HCT116 (cell line): ENCODE measurements at regions not wholly inside any gene's neighbourhood (a gene's known extent, or its start where the extent isn't known, plus 50 kb on each side); places are given as distances from the start of the nearest gene placed in this dataset.
"Not testable (repeated sequence)": the region's sequence is repeated elsewhere in the genome, so short reads cannot be mapped to it uniquely, and the experiment has no call there.

Source experiments
- ATAC-seq: fragments of 200-7000 bp; cut with Tn5 transposase; 2 replicates; pipeline ENCODE4 v1.9.1; 2020; ENCODE audit warnings: mild to moderate bottlenecking, moderate library complexity
- BruUV-seq: library from RNA; stranded (reverse); fragments of 400-500 nt; replicated peaks from 2 replicates; lab custom pipeline; 2021; lab: Mats Ljungman, UMichigan
- CTCF ChIA-PET: fragments of 300-600 bp; sonication (Branson Sonifier 250); formaldehyde crosslinking; loops from one replicate; lab custom pipeline; 2021; ENCODE audit warnings: antibody characterized with exemption; lab: Charles Lee
- POLR2A ChIA-PET: fragments of 300-600, 350-600 bp; sonication (Branson Sonifier 250); formaldehyde crosslinking; loops from one replicate; lab custom pipeline; 2021; ENCODE audit warnings: antibody characterized with exemption; lab: Charles Lee
- RAD21 ChIA-PET, 2 experiments: fragments of 300-600 bp; sonication (Branson Sonifier 250); formaldehyde crosslinking; loops; one replicate each; lab custom pipeline; 2023; ENCODE audit warnings: low total read pairs in 2 of 2; ENCODE audit not compliant: uncharacterized antibody in 2 of 2, unreplicated experiment in 2 of 2, low non-redundant PET in 1 of 2; lab: Charles Lee
- DNase-seq: peaks from one replicate; pipeline ENCODE4 v3.0.0-alpha.2; 2010; ENCODE audit warnings: low read depth, low spot score
- H2AFZ ChIP-seq: fragments of 200-600 bp; shearing (Covaris generic), sonication (generic); 2 replicates; pipeline ENCODE4 v1.6.1; 2017; ENCODE audit warnings: low read depth, mixed run types, mixed read lengths, antibody characterized with exemption, low read length; ENCODE audit not compliant: poor library complexity, severe bottlenecking
- H3K27ac ChIP-seq: 2 replicates; pipeline ENCODE4 v1.5.1; 2012; ENCODE audit warnings: low read depth, low read length
- H3K27me3 ChIP-seq: fragments of 200-600 bp; sonication (generic); 2 replicates; pipeline ENCODE4 v1.6.1; 2016; ENCODE audit warnings: mixed run types, low read length, mixed read lengths; ENCODE audit not compliant: insufficient read depth
- H3K36me3 ChIP-seq, 2 experiments: fragments of 200-500 bp in 1 of 2; fragments of 200-600 bp in 1 of 2; sonication (Bioruptor generic) in 1 of 2; sonication (generic) in 1 of 2; 2 replicates each; pipeline versions ENCODE4 v1.5.1 to v1.6.1; 2014 to 2016; ENCODE audit warnings: low read length in 2 of 2, inconsistent platforms in 1 of 2, mixed read lengths in 1 of 2, mixed run types in 1 of 2; ENCODE audit not compliant: insufficient read depth in 2 of 2, control insufficient read depth in 1 of 2
- H3K4me1 ChIP-seq, 2 experiments: fragments of 200-600 bp in 1 of 2; sonication (generic) in 1 of 2; 2 replicates each; pipeline versions ENCODE4 v1.5.1 to v1.6.1; 2012 to 2017; ENCODE audit warnings: low read length in 2 of 2, inconsistent platforms in 1 of 2, mild to moderate bottlenecking in 1 of 2, mixed read lengths in 1 of 2, mixed run types in 1 of 2, moderate library complexity in 1 of 2; ENCODE audit not compliant: insufficient read depth in 2 of 2, control insufficient read depth in 1 of 2
- H3K4me2 ChIP-seq: fragments of 200-600 bp; sonication (generic); 2 replicates; pipeline ENCODE4 v1.6.1; 2017; ENCODE audit warnings: mixed run types, low read length, mixed read lengths
- H3K4me3 ChIP-seq, 2 experiments: fragments of 200-600 bp in 1 of 2; sonication (generic) in 1 of 2; replicated peaks in 1 of 2; 2 replicates each; pipeline ENCODE4 v1.5.1; 2011 to 2016; ENCODE audit warnings: low read length in 2 of 2, control low read depth in 1 of 2, low read depth in 1 of 2, mild to moderate bottlenecking in 1 of 2, mixed read lengths in 1 of 2, mixed run types in 1 of 2
- H3K79me2 ChIP-seq: fragments of 200-600 bp; sonication (generic); 2 replicates; pipeline ENCODE4 v1.6.1; 2017; ENCODE audit warnings: mild to moderate bottlenecking, mixed run types, low read length, moderate library complexity, mixed read lengths; ENCODE audit not compliant: insufficient read depth
- H3K9ac ChIP-seq: fragments of 200-600 bp; sonication (generic); 2 replicates; pipeline ENCODE4 v1.6.1; 2016; ENCODE audit warnings: low read length, mixed read lengths
- H3K9me2 ChIP-seq: fragments of 200-600 bp; sonication (generic), shearing (Covaris generic); 2 replicates; pipeline ENCODE4 v1.6.1; 2017; ENCODE audit warnings: mixed run types, mild to moderate bottlenecking, moderate library complexity; ENCODE audit not compliant: insufficient read depth
- H3K9me3 ChIP-seq, 2 experiments: fragments of 200-500 bp in 1 of 2; fragments of 200-600 bp in 1 of 2; sonication (Bioruptor generic) in 1 of 2; sonication (generic) in 1 of 2; 2 replicates each; pipeline ENCODE4 v1.6.1; 2014 to 2017; ENCODE audit warnings: low read length in 2 of 2, mixed read lengths in 2 of 2, inconsistent platforms in 1 of 2, low read depth in 1 of 2, mild to moderate bottlenecking in 1 of 2, mixed run types in 1 of 2, moderate library complexity in 1 of 2; ENCODE audit not compliant: control insufficient read depth in 1 of 2, insufficient read depth in 1 of 2
- H4K20me1 ChIP-seq: fragments of 200-600 bp; sonication (generic), shearing (Covaris generic); 2 replicates; pipeline ENCODE4 v1.6.1; 2017; ENCODE audit warnings: mixed run types, mild to moderate bottlenecking, moderate library complexity; ENCODE audit not compliant: insufficient read depth
- ATF3 ChIP-seq: IDR thresholded peaks from 2 replicates; pipeline ENCODE4 v1.6.1; 2012
- CBX3 ChIP-seq: IDR thresholded peaks from 2 replicates; pipeline ENCODE4 v1.6.1; 2012; ENCODE audit warnings: low read depth
- CEBPB ChIP-seq: IDR thresholded peaks from 2 replicates; pipeline ENCODE4 v1.6.1; 2012; ENCODE audit warnings: low read depth
- CTCF ChIP-seq, 3 experiments: fragments of 200-600 bp in 1 of 3; sonication (generic) in 1 of 3; IDR thresholded peaks in 2 of 3; conservative IDR thresholded peaks in 1 of 3; 2 replicates each; pipeline ENCODE4 v1.5.1; 2012 to 2017; ENCODE audit warnings: low read depth in 2 of 3, low read length in 2 of 3, antibody characterized with exemption in 1 of 3, borderline replicate concordance in 1 of 3, control low read depth in 1 of 3, mild to moderate bottlenecking in 1 of 3, mixed read lengths in 1 of 3, mixed run types in 1 of 3, moderate library complexity in 1 of 3; ENCODE audit not compliant: insufficient read depth in 1 of 3
- ELF1 ChIP-seq: IDR thresholded peaks from 2 replicates; pipeline ENCODE4 v1.6.1; 2012; ENCODE audit warnings: low read depth, borderline replicate concordance
- JUND ChIP-seq: IDR thresholded peaks from 2 replicates; pipeline ENCODE4 v1.6.1; 2012
- MAX ChIP-seq: IDR thresholded peaks from 2 replicates; pipeline ENCODE4 v1.6.1; 2012
- POLR2A ChIP-seq: IDR thresholded peaks from 2 replicates; pipeline ENCODE4 v1.7.0; 2011; ENCODE audit warnings: borderline replicate concordance; ENCODE audit not compliant: insufficient read depth, insufficient read length; ENCODE audit errors: extremely low read depth
- REST ChIP-seq: IDR thresholded peaks from 2 replicates; pipeline ENCODE4 v1.6.1; 2012; ENCODE audit warnings: low read depth
- SIN3A ChIP-seq: IDR thresholded peaks from 2 replicates; pipeline ENCODE4 v1.6.1; 2012; ENCODE audit warnings: low read depth
- SP1 ChIP-seq: IDR thresholded peaks from 2 replicates; pipeline ENCODE4 v1.6.1; 2012; ENCODE audit warnings: low read depth
- TCF7L2 ChIP-seq: IDR thresholded peaks from 2 replicates; pipeline ENCODE4 v1.7.0; 2011; ENCODE audit warnings: borderline replicate concordance, inconsistent platforms; ENCODE audit not compliant: insufficient read depth, insufficient read length; ENCODE audit errors: extremely low read depth
- YY1 ChIP-seq: IDR thresholded peaks from 2 replicates; pipeline ENCODE4 v1.6.1; 2011; ENCODE audit warnings: low read length, low read depth, moderate library complexity, mild to moderate bottlenecking; ENCODE audit not compliant: insufficient replicate concordance; ENCODE audit errors: extremely low read depth
- ZNF274 ChIP-seq: fragments of 200-500 bp; sonication (Bioruptor generic); IDR thresholded peaks from 2 replicates; pipeline ENCODE4 v1.6.1; 2014; ENCODE audit warnings: mild to moderate bottlenecking, low read depth, low read length, inconsistent platforms
- intact Hi-C: fragments of 100-400 bp; cut with micrococcal nuclease; formaldehyde crosslinking; loops from 2 replicates; pipeline ENCODE4 v1.10.0; 2022

GRCh38 chr2:223328578-223328977 is 273.6 kb downstream of the SCG2 start (continued):
- no peak for TF ChIP-seq REST

- intact Hi-C loops, ATAC-seq, H3K4me3 ChIP-seq, H2AFZ ChIP-seq, POLR2A ChIA-PET, H3K27me3 ChIP-seq, H3K79me2 ChIP-seq, H3K36me3 ChIP-seq, H4K20me1 ChIP-seq, H3K4me2 ChIP-seq, H3K9me3 ChIP-seq, CTCF ChIA-PET, H3K9ac ChIP-seq, RAD21 ChIA-PET, H3K27ac ChIP-seq, H3K4me1 ChIP-seq, H3K9me2 ChIP-seq, BruUV-seq, DNase-seq: not testable (repeated sequence)
These were observed 271.4 kb downstream of the SCG2 start for GRCh38 chr2:223330747-223331146.

- Histone ChIP-seq H3K36me3 (no peaks in the 10 kb centered on the region), H3K27ac (no peak overlapping the region), H3K79me2 (no peaks in the 10 kb centered on the region), H3K9me2 (no peaks in the 10 kb centered on the region), H3K27me3 (no peaks in the 10 kb centered on the region), H3K4me3 (no peak overlapping the region), H3K9me3 (no peaks in the 10 kb centered on the region), H4K20me1 (no peaks in the 10 kb centered on the region), H3K9ac (no peak overlapping the region), H2AFZ (no peak overlapping the region), H3K4me2 (no peak overlapping the region), H3K4me1 (no peaks in the 10 kb centered on the region)
- intact Hi-C loops: no loop called here
- DNase-seq (no peak), ATAC-seq (no peak)
- BruUV-seq: no TSS peak
- RAD21 ChIA-PET: no interaction called here
- POLR2A ChIA-PET: no interaction called here
- CTCF ChIA-PET: no interaction called here
- TF ChIP-seq CBX3 (no peak), CTCF (IDR thresholded peaks at IDR 0.05 in 2 of 3, conservative IDR thresholded peaks at IDR 0.05 in 1 of 3; ENCODE audit: borderline replicate concordance in 1 of 3, insufficient read depth in 1 of 3, low read depth in 2 of 3, low read length in 2 of 3) (no peak), MAX (no peak), ATF3 (no peak), JUND (no peak), POLR2A (no peak), ZNF274 (no peak), TCF7L2 (no peak), CEBPB (no peak), YY1 (no peak), SP1 (no peak), SIN3A (no peak), ELF1 (no peak)
These were observed 264.1 kb downstream of the SCG2 start for GRCh38 chr2:223338016-223338415.
